HEK293T (cell line): ENCODE measurements at regions not wholly inside any gene's neighbourhood (a gene's known extent, or its start where the extent isn't known, plus 50 kb on each side); places are given as distances from the start of the nearest gene placed in this dataset.

ENCODE experiments used
- ARNT ChIP-seq: fragments of 450-650 bp; IDR thresholded peaks from 2 replicates; pipeline ENCODE4 v1.6.1; 2017; ENCODE audit warnings: mild to moderate bottlenecking
- BHLHE40 ChIP-seq: fragments of 450-650 bp; IDR thresholded peaks from 2 replicates; pipeline ENCODE4 v1.6.1; 2016; ENCODE audit warnings: mild to moderate bottlenecking, moderate library complexity, borderline replicate concordance
- FOXA1 ChIP-seq: fragments of 450-650 bp; IDR thresholded peaks from 2 replicates; pipeline ENCODE4 v1.6.1; 2016; ENCODE audit warnings: mild to moderate bottlenecking
- FOXM1 ChIP-seq: fragments of 450-650 bp; IDR thresholded peaks from 2 replicates; pipeline ENCODE4 v1.6.1; 2017; ENCODE audit warnings: mild to moderate bottlenecking, borderline replicate concordance
- L3MBTL2 ChIP-seq: fragments of 450-650 bp; conservative IDR thresholded peaks from 2 replicates; pipeline ENCODE4 v1.6.1; 2016; ENCODE audit warnings: mild to moderate bottlenecking
- LEF1 ChIP-seq: fragments of 450-650 bp; IDR thresholded peaks from 2 replicates; pipeline ENCODE4 v1.6.1; 2017; ENCODE audit warnings: mild to moderate bottlenecking, borderline replicate concordance
- NFRKB ChIP-seq: fragments of 450-650 bp; IDR thresholded peaks from 2 replicates; pipeline ENCODE4 v1.6.1; 2016; ENCODE audit warnings: mild to moderate bottlenecking, moderate library complexity
- SP1 ChIP-seq: fragments of 450-650 bp; IDR thresholded peaks from 2 replicates; pipeline ENCODE4 v1.6.1; 2017
- SUZ12 ChIP-seq: fragments of 450-650 bp; IDR thresholded peaks from 2 replicates; pipeline ENCODE4 v1.6.1; 2016; ENCODE audit warnings: mild to moderate bottlenecking

- TF ChIP-seq BHLHE40, result no peak
- no peak for TF ChIP-seq NFRKB
- TF ChIP-seq LEF1, result no peak
- TF ChIP-seq SP1, result no peak
- TF ChIP-seq FOXA1, result no peak
- no peak for TF ChIP-seq SUZ12
- no peak for TF ChIP-seq FOXM1
- TF ChIP-seq L3MBTL2, result no peak
- TF ChIP-seq ARNT, result no peak
These were observed 336.7 kb upstream of the ID2 start for GRCh38 chr2:8345200-8345599.
